GM12878 (cell line): ENCODE measurements at regions not wholly inside any gene's neighbourhood (a gene's known extent, or its start where the extent isn't known, plus 50 kb on each side); places are given as distances from the start of the nearest gene placed in this dataset.

ENCODE experiments used
- ATAC-seq: fragments of 200-7000 bp; cut with Tn5 transposase; 3 replicates; pipeline ENCODE4 v1.9.1; 2020; ENCODE audit warnings: mild to moderate bottlenecking, moderate library complexity
- BruUV-seq: library from RNA; stranded (reverse); fragments of 400-500 nt; replicated peaks from 2 replicates; lab custom pipeline; 2021; lab: Mats Ljungman, UMichigan
- CTCF ChIA-PET: fragments of 300-600 bp; sonication (Branson Sonifier 250); formaldehyde crosslinking; extraction: SDS; loops from one replicate; lab custom pipeline; 2021; ENCODE audit warnings: inconsistent platforms; lab: Yijun Ruan, JAX
- POLR2A ChIA-PET: fragments of 350-600 bp; formaldehyde crosslinking; extraction: SDS; loops from one replicate; lab custom pipeline; 2021; ENCODE audit warnings: inconsistent platforms; lab: Charles Lee
- RAD21 ChIA-PET: fragments of 300-600 bp; sonication (Branson Sonifier 250); formaldehyde crosslinking; loops from one replicate; lab custom pipeline; 2023; ENCODE audit warnings: antibody characterized with exemption; ENCODE audit not compliant: unreplicated experiment; lab: Charles Lee
- SMC1A ChIA-PET: fragments of 300-600 bp; sonication (Branson Sonifier 250); formaldehyde crosslinking; loops from one replicate; lab custom pipeline; 2023; ENCODE audit not compliant: unreplicated experiment, uncharacterized antibody; lab: Charles Lee
- DNase-seq: peaks from one replicate; pipeline ENCODE4 v3.0.0-alpha.2; 2011; ENCODE audit warnings: low read depth, low spot score
- FAIRE-seq: peaks from 3 replicates; lab custom pipeline; 2011; peaks lifted over from hg19 to GRCh38; lab: Jason Lieb, UNC
- H2AFZ ChIP-seq: 2 replicates; pipeline ENCODE4 v1.6.0; 2011; ENCODE audit warnings: low read depth, low read length, control low read depth; ENCODE audit not compliant: control insufficient read depth
- H3K27ac ChIP-seq: 2 replicates; pipeline ENCODE4 v1.5.1; 2011; ENCODE audit warnings: control low read depth; ENCODE audit not compliant: control insufficient read depth, insufficient read depth
- H3K27me3 ChIP-seq, 2 experiments: replicated peaks in 1 of 2; 2 replicates each; pipeline versions ENCODE4 v1.6.0 to v1.6.1; 2011; ENCODE audit warnings: low read length in 1 of 2; ENCODE audit not compliant: control insufficient read depth in 2 of 2, insufficient read depth in 2 of 2
- H3K36me3 ChIP-seq, 2 experiments: 2 replicates each; pipeline ENCODE4 v1.5.1; 2011; ENCODE audit warnings: low read length in 1 of 2; ENCODE audit not compliant: control insufficient read depth in 2 of 2, insufficient read depth in 2 of 2
- H3K4me1 ChIP-seq: 2 replicates; pipeline ENCODE4 v1.6.1; 2011; ENCODE audit warnings: mild to moderate bottlenecking, low read length, moderate library complexity, mixed read lengths; ENCODE audit not compliant: control insufficient read depth, insufficient read depth
- H3K4me2 ChIP-seq: 2 replicates; pipeline ENCODE4 v1.6.0; 2011; ENCODE audit warnings: control low read depth; ENCODE audit not compliant: control insufficient read depth, insufficient read depth
- H3K4me3 ChIP-seq: fragments of 200-600 bp; sonication (generic); 2 replicates; pipeline ENCODE4 v1.5.1; 2016
- H3K79me2 ChIP-seq: 2 replicates; pipeline ENCODE4 v1.6.0; 2011; ENCODE audit warnings: low read length; ENCODE audit not compliant: control insufficient read depth, insufficient read depth
- H3K9ac ChIP-seq: 2 replicates; pipeline ENCODE4 v1.8.0; 2011; ENCODE audit warnings: low read length, control low read depth, mixed read lengths; ENCODE audit not compliant: control insufficient read depth, insufficient read depth
- H3K9me3 ChIP-seq: replicated peaks from 3 replicates; pipeline ENCODE4 v1.5.1; 2011; ENCODE audit warnings: mild to moderate bottlenecking, low read length; ENCODE audit not compliant: control insufficient read depth, insufficient read depth
- H4K20me1 ChIP-seq: 2 replicates; pipeline ENCODE4 v1.6.0; 2011; ENCODE audit not compliant: control insufficient read depth, insufficient read depth
- ASH2L ChIP-seq: fragments of 300-600, 200-600 bp; sonication (generic); IDR thresholded peaks from 2 replicates; pipeline ENCODE4 v1.6.1; 2017; ENCODE audit warnings: low read depth, mild to moderate bottlenecking, borderline replicate concordance
- CBX3 ChIP-seq: fragments of 200-600 bp; sonication (generic); IDR thresholded peaks from 2 replicates; pipeline ENCODE4 v1.6.1; 2016; ENCODE audit warnings: low read depth, borderline replicate concordance
- CHD1 ChIP-seq: IDR thresholded peaks from 2 replicates; pipeline ENCODE4 v1.6.1; 2012; ENCODE audit warnings: low read depth, low read length, improper control_type of control experiment
- GATAD2B ChIP-seq: fragments of 450-650 bp; conservative IDR thresholded peaks from 2 replicates; pipeline ENCODE4 v1.6.1; 2017; ENCODE audit warnings: low read depth, mild to moderate bottlenecking, moderate library complexity
- HDAC2 ChIP-seq: fragments of 200-600 bp; sonication (generic); IDR thresholded peaks from 2 replicates; pipeline ENCODE4 v1.6.1; 2017
- NR2C2 ChIP-seq: IDR thresholded peaks from 2 replicates; pipeline ENCODE4 v1.6.1; 2011; ENCODE audit warnings: borderline replicate concordance, low read depth; ENCODE audit not compliant: control insufficient read depth, insufficient read length
- RAD21 ChIP-seq: IDR thresholded peaks from 2 replicates; pipeline ENCODE4 v1.6.1; 2011; ENCODE audit warnings: mild to moderate bottlenecking, low read depth, low read length, moderate library complexity; ENCODE audit not compliant: insufficient read depth
- RAD51 ChIP-seq: fragments of 450-650 bp; IDR thresholded peaks from 2 replicates; pipeline ENCODE4 v1.6.1; 2016; ENCODE audit warnings: moderate library complexity, mild to moderate bottlenecking, inconsistent platforms
- RFX5 ChIP-seq: IDR thresholded peaks from 2 replicates; pipeline ENCODE4 v1.6.1; 2011; ENCODE audit warnings: low read depth, low read length, improper control_type of control experiment
- SREBF1 ChIP-seq: IDR thresholded peaks from 2 replicates; pipeline ENCODE4 v1.6.1; 2012; ENCODE audit warnings: mild to moderate bottlenecking, low read length
- SRF ChIP-seq, 2 experiments: IDR thresholded peaks; 2 replicates each; pipeline ENCODE4 v1.6.1; 2011; ENCODE audit warnings: low read depth in 2 of 2, low read length in 2 of 2, mild to moderate bottlenecking in 1 of 2, moderate library complexity in 1 of 2
- TCF12 ChIP-seq: IDR thresholded peaks from 2 replicates; pipeline ENCODE4 v1.6.1; 2011; ENCODE audit warnings: low read depth, mild to moderate bottlenecking, low read length
- TCF7 ChIP-seq: IDR thresholded peaks from 2 replicates; pipeline ENCODE4 v1.6.1; 2014; ENCODE audit warnings: antibody characterized with exemption, borderline replicate concordance
- WRNIP1 ChIP-seq: IDR thresholded peaks from 2 replicates; pipeline ENCODE4 v1.6.1; 2011; ENCODE audit warnings: low read depth, low read length, improper control_type of control experiment, borderline replicate concordance
- WGBS: methylation state at CpG from one replicate; pipeline ENCODE4 v1.1.6; 2016; ENCODE audit warnings: low lambda C conversion rate; ENCODE audit not compliant: insufficient replicate concordance, insufficient coverage; ENCODE audit errors: missing lambda C conversion rate; 5-methylcytosine and 5-hydroxymethylcytosine counted together
- in situ Hi-C: fragments of 300-500 bp; cut with MboI; formaldehyde crosslinking; loops from 9 replicates; pipeline ENCODE4 v1.14.3; 2018; ENCODE audit warnings: mixed read lengths
- intact Hi-C: fragments of 100-400 bp; cut with micrococcal nuclease; formaldehyde crosslinking; loops from one replicate; pipeline ENCODE4 v1.14.2; 2022; ENCODE audit not compliant: unreplicated experiment
- TF ChIP-seq, protein P1 (sequence below): fragments of 450-650 bp; IDR thresholded peaks from 2 replicates; pipeline ENCODE4 v1.6.1; 2017; ENCODE audit warnings: mild to moderate bottlenecking, low read depth, inconsistent platforms; ENCODE audit not compliant: poor library complexity, severe bottlenecking

DNA sequence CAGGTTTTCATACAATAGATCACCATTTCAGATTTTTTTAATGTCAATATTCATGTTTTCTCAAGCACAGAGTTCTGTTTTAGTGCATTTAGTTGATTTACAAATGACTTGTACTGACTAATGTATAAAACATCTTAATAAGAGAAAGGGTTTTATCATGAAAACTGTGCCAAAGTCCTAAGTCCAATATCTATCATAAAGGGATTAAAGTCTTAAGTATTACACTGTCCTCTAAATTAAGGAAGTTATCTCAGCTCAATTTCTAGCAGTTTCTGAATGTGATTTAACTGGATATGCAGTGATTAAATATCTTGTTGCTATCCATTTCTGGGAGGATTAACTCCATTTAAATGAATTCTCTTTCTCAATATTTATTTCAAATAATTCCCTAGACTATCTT lies 381.1 kb upstream of the CNTN4 start:
- H3K36me3 ChIP-seq: no peaks in the 10 kb centered on the region
- ChIA-PET SMC1A (no interaction called here), RAD21 (no interaction called here), CTCF (interaction anchor here (0.6 kb wide), 1 partner anchor 303 kb away, joined by 3 read pairs; no protein-coding TSS in a partner anchor), POLR2A (no interaction called here)
- FAIRE-seq: no peak
- H3K79me2 ChIP-seq: no peaks in the 10 kb centered on the region
- no TSS peak for BruUV-seq
- no peaks in the 10 kb centered on the region for H3K9me3 ChIP-seq
- intact Hi-C loops: no loop called here
- H3K27ac ChIP-seq: no peak overlapping the region
- no peaks in the 10 kb centered on the region for H3K4me1 ChIP-seq
- no peak for ATAC-seq
- TF ChIP-seq HDAC2: no peak
- TF ChIP-seq ASH2L: no peak
- no peak for TF ChIP-seq WRNIP1
- TF ChIP-seq, protein P1, sequence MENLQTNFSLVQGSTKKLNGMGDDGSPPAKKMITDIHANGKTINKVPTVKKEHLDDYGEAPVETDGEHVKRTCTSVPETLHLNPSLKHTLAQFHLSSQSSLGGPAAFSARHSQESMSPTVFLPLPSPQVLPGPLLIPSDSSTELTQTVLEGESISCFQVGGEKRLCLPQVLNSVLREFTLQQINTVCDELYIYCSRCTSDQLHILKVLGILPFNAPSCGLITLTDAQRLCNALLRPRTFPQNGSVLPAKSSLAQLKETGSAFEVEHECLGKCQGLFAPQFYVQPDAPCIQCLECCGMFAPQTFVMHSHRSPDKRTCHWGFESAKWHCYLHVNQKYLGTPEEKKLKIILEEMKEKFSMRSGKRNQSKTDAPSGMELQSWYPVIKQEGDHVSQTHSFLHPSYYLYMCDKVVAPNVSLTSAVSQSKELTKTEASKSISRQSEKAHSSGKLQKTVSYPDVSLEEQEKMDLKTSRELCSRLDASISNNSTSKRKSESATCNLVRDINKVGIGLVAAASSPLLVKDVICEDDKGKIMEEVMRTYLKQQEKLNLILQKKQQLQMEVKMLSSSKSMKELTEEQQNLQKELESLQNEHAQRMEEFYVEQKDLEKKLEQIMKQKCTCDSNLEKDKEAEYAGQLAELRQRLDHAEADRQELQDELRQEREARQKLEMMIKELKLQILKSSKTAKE: no peak
- no peak for TF ChIP-seq TCF12
- no peak for TF ChIP-seq TCF7
- H3K27me3 ChIP-seq: no peaks in the 10 kb centered on the region
- H3K4me3 ChIP-seq: no peak overlapping the region
- no peak overlapping the region for H2AFZ ChIP-seq
- H3K4me2 ChIP-seq: no peak overlapping the region
- no peak overlapping the region for H3K9ac ChIP-seq
- in situ Hi-C loops: no loop called here
- no peaks in the 10 kb centered on the region for H4K20me1 ChIP-seq
- no peak for DNase-seq

DNA sequence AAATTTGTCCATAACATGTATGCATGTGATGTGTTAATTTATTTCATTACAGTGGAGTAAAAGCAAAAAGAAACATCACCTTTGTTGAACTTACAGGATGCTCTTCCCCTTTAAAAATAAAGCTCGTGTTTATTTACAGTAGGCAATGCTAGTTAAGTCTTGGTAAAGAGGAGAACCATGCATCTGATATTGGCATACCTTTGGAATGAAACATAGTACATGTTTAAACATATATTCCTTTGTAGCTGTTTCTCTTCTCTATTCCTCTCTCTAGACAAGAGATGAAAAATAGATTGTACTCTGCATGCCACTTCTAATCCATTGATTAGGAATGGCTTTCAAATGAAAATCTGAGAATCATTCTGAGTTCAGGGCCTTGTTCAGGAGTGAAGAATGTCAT lies 374.9 kb upstream of the CNTN4 start:
- SMC1A ChIA-PET: no interaction called here

More for the DNA sequence above, 374.9 kb upstream of the CNTN4 start:
- H3K36me3 ChIP-seq: no peaks in the 10 kb centered on the region
- H4K20me1 ChIP-seq: no peaks in the 10 kb centered on the region
- intact Hi-C loops: no loop called here
- CTCF ChIA-PET: no interaction called here
- WGBS: 0% methylated on average over 1 of the region's 1 CpG
- no peaks in the 10 kb centered on the region for H3K27me3 ChIP-seq
- POLR2A ChIA-PET: no interaction called here
- H3K27ac ChIP-seq: no peak overlapping the region
- in situ Hi-C loops: no loop called here
- BruUV-seq: no TSS peak
- H2AFZ ChIP-seq: no peak overlapping the region
- no peaks in the 10 kb centered on the region for H3K79me2 ChIP-seq
- DNase-seq (no peak), FAIRE-seq (no peak), ATAC-seq (no peak)
- no peak overlapping the region for H3K9ac ChIP-seq
- no peak overlapping the region for H3K4me3 ChIP-seq
- no peak overlapping the region for H3K4me2 ChIP-seq
- no peaks in the 10 kb centered on the region for H3K9me3 ChIP-seq
- no peak for TF ChIP-seq GATAD2B
- no peak for TF ChIP-seq RAD51
- no peak for TF ChIP-seq NR2C2
- TF ChIP-seq SRF (IDR thresholded peaks at IDR 0.05; ENCODE audit: low read depth in 2 of 2, low read length in 2 of 2): no peak
- TF ChIP-seq SREBF1: no peak
- TF ChIP-seq RAD21: no peak
- TF ChIP-seq CBX3: no peak
- TF ChIP-seq CHD1: no peak
- TF ChIP-seq RFX5: no peak
- no peak for TF ChIP-seq HDAC2
- RAD21 ChIA-PET: no interaction called here
- no peaks in the 10 kb centered on the region for H3K4me1 ChIP-seq
